ENCODE measurements at regions not wholly inside any gene's neighbourhood (a gene's known extent, or its start where the extent isn't known, plus 50 kb on each side); places are given as distances from the start of the nearest gene placed in this dataset.

DNA sequence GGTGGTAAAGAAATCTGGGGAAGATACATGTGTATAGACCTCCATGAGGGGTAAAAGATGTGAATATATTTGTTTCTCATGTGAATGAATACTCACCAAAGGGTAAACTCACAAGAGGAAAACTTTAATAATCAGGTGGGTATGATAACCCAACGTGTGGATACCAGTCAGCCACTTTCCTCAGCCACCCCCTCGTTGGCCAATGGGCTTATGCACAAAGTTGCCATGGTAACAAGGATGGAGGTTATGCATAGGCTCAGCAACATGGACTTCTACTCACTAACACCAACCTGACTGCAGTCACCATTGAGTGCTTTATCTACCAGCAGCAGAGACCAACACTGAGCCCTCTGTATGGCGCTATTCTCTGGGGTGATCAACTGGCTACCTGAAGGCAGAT is 424.4 kb downstream of the DUSP10 start:
- no peaks in the 10 kb centered on the region for H3K79me2 ChIP-seq (ENCODE audit: control insufficient read depth, insufficient read depth, low read length)
- H3K4me2 ChIP-seq (ENCODE audit: insufficient read depth, low read length) = no peak overlapping the region
- FAIRE-seq (no peak), DNase-seq (ENCODE audit: low read depth, low spot score) (no peak)
- intact Hi-C loops (cut with micrococcal nuclease) (no loop called here), dilution Hi-C loops (cut with MboI; ENCODE audit: extremely low pct_ligation_motif_present, low sequenced_read_pairs) (no loop called here)
- ChIA-PET CTCF (no interaction called here), POLR2A (no interaction called here)
- no peaks in the 10 kb centered on the region for H3K9me1 ChIP-seq (replicated peaks; ENCODE audit: control insufficient read depth, extremely low read depth, insufficient read depth, low read length)
- no peak overlapping the region for H3K27ac ChIP-seq (ENCODE audit: insufficient read depth, low read depth, low read length)
- H3K4me3 ChIP-seq (replicated peaks in 1 of 3; ENCODE audit: insufficient read depth in 1 of 3, low read depth in 1 of 3, low read length in 3 of 3) = no peak overlapping the region
- TF ChIP-seq POLR2A (IDR thresholded peaks at IDR 0.05; ENCODE audit: low read depth, low read length) = no peak
- no peak for TF ChIP-seq CTCF (IDR thresholded peaks at IDR 0.05; ENCODE audit: extremely low read depth in 1 of 2, insufficient read depth in 1 of 2, low read depth in 1 of 2, low read length in 2 of 2)
- no peak for TF ChIP-seq MAX (IDR thresholded peaks at IDR 0.05; ENCODE audit: insufficient read depth, insufficient read length)
- TF ChIP-seq POLR2AphosphoS5 (IDR thresholded peaks at IDR 0.05; ENCODE audit: insufficient read depth, low read depth, low read length) = no peak
- TF ChIP-seq JUN (IDR thresholded peaks at IDR 0.05; ENCODE audit: borderline replicate concordance, insufficient read depth, insufficient read length, low read depth) = no peak
- no peak for TF ChIP-seq FOS (IDR thresholded peaks at IDR 0.05; ENCODE audit: borderline replicate concordance, insufficient read depth, low read length)
- H3K27me3 ChIP-seq (ENCODE audit: control insufficient read depth in 2 of 2, insufficient read depth in 2 of 2, low read length in 2 of 2) = no peaks in the 10 kb centered on the region
- H2AFZ ChIP-seq (ENCODE audit: low read depth, low read length) = no peak overlapping the region
- H3K9me3 ChIP-seq (replicated peaks; ENCODE audit: control insufficient read depth, insufficient read depth, low read length) = no peaks in the 10 kb centered on the region
- BruUV-seq (replicated peaks) = no TSS peak
- H4K20me1 ChIP-seq (replicated peaks; ENCODE audit: control insufficient read depth, extremely low read depth, insufficient read depth, low read length) = no peaks in the 10 kb centered on the region
- no peak overlapping the region for H3K9ac ChIP-seq (replicated peaks; ENCODE audit: extremely low read depth, insufficient read depth, low read length)
- H3K36me3 ChIP-seq (ENCODE audit: control insufficient read depth in 2 of 2, extremely low read depth in 1 of 2, insufficient read depth in 2 of 2, low read length in 2 of 2) = no peaks in the 10 kb centered on the region
- no peaks in the 10 kb centered on the region for H3K4me1 ChIP-seq (ENCODE audit: control insufficient read depth, extremely low read depth, insufficient read depth, low read length)

DNA sequence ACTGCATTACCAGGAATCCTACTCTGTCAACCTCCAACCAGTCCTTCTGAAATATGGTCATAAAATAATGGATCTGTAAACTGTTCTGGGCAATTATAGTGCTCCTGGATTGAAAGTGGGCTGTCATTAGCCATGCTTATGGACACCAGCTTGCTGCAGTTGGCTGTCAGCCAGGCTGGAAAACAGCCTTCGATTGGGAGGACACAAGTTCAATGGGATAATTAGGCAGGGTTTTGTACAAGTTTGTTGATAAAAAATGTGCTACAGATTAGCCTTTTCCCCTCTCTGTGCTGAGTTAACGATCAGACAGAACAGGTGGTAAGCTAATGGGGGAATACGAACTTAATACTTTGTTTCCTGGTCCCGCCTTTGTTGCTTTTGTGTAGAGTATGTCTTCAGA is 413.9 kb downstream of the DUSP10 start:
- CTCF ChIA-PET = no interaction called here
- POLR2A ChIA-PET = interaction anchor here (0.7 kb wide), 1 partner anchor 16 kb away, joined by 3 read pairs; no protein-coding TSS in a partner anchor
- intact Hi-C loops (cut with micrococcal nuclease) = no loop called here

More for the DNA sequence above, 413.9 kb downstream of the DUSP10 start:
- Histone ChIP-seq H3K36me3 (ENCODE audit: control insufficient read depth in 2 of 2, extremely low read depth in 1 of 2, insufficient read depth in 2 of 2, low read length in 2 of 2) (no peaks in the 10 kb centered on the region), H4K20me1 (replicated peaks; ENCODE audit: control insufficient read depth, extremely low read depth, insufficient read depth, low read length) (no peaks in the 10 kb centered on the region), H3K4me3 (replicated peaks in 1 of 3; ENCODE audit: insufficient read depth in 1 of 3, low read depth in 1 of 3, low read length in 3 of 3) (no peak overlapping the region), H3K9me3 (replicated peaks; ENCODE audit: control insufficient read depth, insufficient read depth, low read length) (no peaks in the 10 kb centered on the region), H3K9ac (replicated peaks; ENCODE audit: extremely low read depth, insufficient read depth, low read length) (no peak overlapping the region), H2AFZ (ENCODE audit: low read depth, low read length) (peak overlapping the region; percentile 23), H3K4me1 (ENCODE audit: control insufficient read depth, extremely low read depth, insufficient read depth, low read length) (no peaks in the 10 kb centered on the region), H3K27ac (ENCODE audit: insufficient read depth, low read depth, low read length) (no peak overlapping the region), H3K27me3 (ENCODE audit: control insufficient read depth in 2 of 2, insufficient read depth in 2 of 2, low read length in 2 of 2) (no peaks in the 10 kb centered on the region), H3K9me1 (replicated peaks; ENCODE audit: control insufficient read depth, extremely low read depth, insufficient read depth, low read length) (no peaks in the 10 kb centered on the region), H3K79me2 (ENCODE audit: control insufficient read depth, insufficient read depth, low read length) (no peaks in the 10 kb centered on the region), H3K4me2 (ENCODE audit: insufficient read depth, low read length) (no peak overlapping the region)
- TF ChIP-seq CTCF (IDR thresholded peaks at IDR 0.05; ENCODE audit: extremely low read depth in 1 of 2, insufficient read depth in 1 of 2, low read depth in 1 of 2, low read length in 2 of 2) (no peak), GATA2 (IDR thresholded peaks at IDR 0.05; ENCODE audit: insufficient read depth, insufficient read length, low read depth, low read length) (no peak), MYC (IDR thresholded peaks at IDR 0.05; ENCODE audit: low read depth, low read length) (no peak), FOS (IDR thresholded peaks at IDR 0.05; ENCODE audit: borderline replicate concordance, insufficient read depth, low read length) (no peak), JUN (IDR thresholded peaks at IDR 0.05; ENCODE audit: borderline replicate concordance, insufficient read depth, insufficient read length, low read depth) (no peak), POLR2A (IDR thresholded peaks at IDR 0.05; ENCODE audit: low read depth, low read length) (no peak), EZH2 (IDR thresholded peaks at IDR 0.05; ENCODE audit: borderline replicate concordance, low read depth, low read length, severe bottlenecking) (no peak), MAX (IDR thresholded peaks at IDR 0.05; ENCODE audit: insufficient read depth, insufficient read length) (no peak), POLR2AphosphoS5 (IDR thresholded peaks at IDR 0.05; ENCODE audit: insufficient read depth, low read depth, low read length) (no peak)
- DNase-seq (ENCODE audit: low read depth, low spot score) (no peak), FAIRE-seq (no peak)
- dilution Hi-C loops (cut with MboI; ENCODE audit: extremely low pct_ligation_motif_present, low sequenced_read_pairs) = no loop called here
- no TSS peak for BruUV-seq (replicated peaks)
